ENCODE measurements at regions not wholly inside any gene's neighbourhood (a gene's known extent, or its start where the extent isn't known, plus 50 kb on each side); places are given as distances from the start of the nearest gene placed in this dataset.

- no peaks in the 10 kb centered on the region for H3K27me3 ChIP-seq (ENCODE audit: control insufficient read depth, insufficient read depth, low read length)
- H3K9me3 ChIP-seq (ENCODE audit: control insufficient read depth in 2 of 3, insufficient read depth in 1 of 3, low read length in 3 of 3): no peaks in the 10 kb centered on the region
- DNase-seq: no peak
- FAIRE-seq: no peak
- intact Hi-C loops (cut with DNase I): no loop called here
- TF ChIP-seq CTCF (IDR thresholded peaks at IDR 0.05; ENCODE audit: borderline replicate concordance, extremely low read depth, insufficient read depth): no peak
- H3K4me3 ChIP-seq (ENCODE audit: low read length in 3 of 3): no peak overlapping the region
- no peaks in the 10 kb centered on the region for H3K4me1 ChIP-seq (ENCODE audit: control insufficient read depth in 2 of 3, insufficient read depth in 2 of 3, low read depth in 1 of 3, low read length in 3 of 3)
- H3K27ac ChIP-seq (ENCODE audit: low read depth in 2 of 2, low read length in 2 of 2): no peak overlapping the region
- H3K9ac ChIP-seq (ENCODE audit: low read length in 3 of 3): no peak overlapping the region
- no peaks in the 10 kb centered on the region for H3K36me3 ChIP-seq (ENCODE audit: control insufficient read depth in 2 of 3, insufficient read depth in 3 of 3, low read length in 3 of 3)
Measured at GRCh38 chr2:147662221-147662620, 182.6 kb upstream of the ACVR2A start.

GRCh38 chr2:147660680-147661079, 184.1 kb upstream of the ACVR2A start:
- Histone ChIP-seq H3K9ac (ENCODE audit: low read length in 3 of 3) (no peak overlapping the region), H3K9me3 (ENCODE audit: control insufficient read depth in 2 of 3, insufficient read depth in 1 of 3, low read length in 3 of 3) (no peaks in the 10 kb centered on the region), H3K36me3 (ENCODE audit: control insufficient read depth in 2 of 3, insufficient read depth in 3 of 3, low read length in 3 of 3) (no peaks in the 10 kb centered on the region), H3K27me3 (ENCODE audit: control insufficient read depth, insufficient read depth, low read length) (no peaks in the 10 kb centered on the region), H3K4me1 (ENCODE audit: control insufficient read depth in 2 of 3, insufficient read depth in 2 of 3, low read depth in 1 of 3, low read length in 3 of 3) (no peaks in the 10 kb centered on the region), H3K27ac (ENCODE audit: low read depth in 2 of 2, low read length in 2 of 2) (no peak overlapping the region), H3K4me3 (ENCODE audit: low read length in 3 of 3) (no peak overlapping the region)
- intact Hi-C loops (cut with DNase I): no loop called here
- FAIRE-seq (no peak), DNase-seq (peak in 3 of 5 donors; percentile 12 to 60 (median 46))
- no peak for TF ChIP-seq CTCF (IDR thresholded peaks at IDR 0.05; ENCODE audit: borderline replicate concordance, extremely low read depth, insufficient read depth)

- Histone ChIP-seq H3K9me3 (ENCODE audit: control insufficient read depth in 2 of 3, insufficient read depth in 1 of 3, low read length in 3 of 3) (no peaks in the 10 kb centered on the region), H3K27me3 (ENCODE audit: control insufficient read depth, insufficient read depth, low read length) (no peaks in the 10 kb centered on the region), H3K36me3 (ENCODE audit: control insufficient read depth in 2 of 3, insufficient read depth in 3 of 3, low read length in 3 of 3) (no peaks in the 10 kb centered on the region), H3K9ac (ENCODE audit: low read length in 3 of 3) (no peak overlapping the region), H3K4me1 (ENCODE audit: control insufficient read depth in 2 of 3, insufficient read depth in 2 of 3, low read depth in 1 of 3, low read length in 3 of 3) (no peaks in the 10 kb centered on the region), H3K4me3 (ENCODE audit: low read length in 3 of 3) (no peak overlapping the region), H3K27ac (ENCODE audit: low read depth in 2 of 2, low read length in 2 of 2) (no peak overlapping the region)
- no peak for TF ChIP-seq CTCF (IDR thresholded peaks at IDR 0.05; ENCODE audit: borderline replicate concordance, extremely low read depth, insufficient read depth)
- DNase-seq (no peak), FAIRE-seq (no peak)
- intact Hi-C loops (cut with DNase I): no loop called here
Measured at GRCh38 chr2:147659051-147659450, 185.8 kb upstream of the ACVR2A start.

Measured in kidney (tissue), 13 donors.